NCI-H345 (cell line): ENCODE measurements at regions not wholly inside any gene's neighbourhood (a gene's known extent, or its start where the extent isn't known, plus 50 kb on each side); places are given as distances from the start of the nearest gene placed in this dataset.

Source experiments
- DNase-seq: peaks from one replicate; lab custom pipeline; 2025; lab: John Stamatoyannopoulos, UW

DNA sequence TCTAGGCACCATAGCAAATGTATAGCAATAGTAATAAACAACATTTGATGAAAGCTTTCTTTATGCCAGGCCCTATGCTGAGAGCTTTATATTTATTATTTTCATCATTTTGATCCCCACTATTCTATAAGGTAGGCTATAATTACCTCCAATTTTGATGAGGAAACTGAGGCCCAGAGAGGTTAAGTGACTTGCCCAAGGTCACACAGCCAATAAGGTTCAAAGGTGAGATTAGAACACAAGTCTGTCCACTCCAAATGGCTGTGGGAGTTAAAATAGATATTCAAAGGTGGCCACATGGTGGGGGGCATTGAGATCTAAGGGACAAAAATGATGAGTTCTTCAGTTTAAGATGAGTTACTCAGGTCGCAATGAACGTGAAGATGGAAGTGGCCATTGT lies 269.9 kb downstream of the BMP7 start:
- no peak for DNase-seq

DNA sequence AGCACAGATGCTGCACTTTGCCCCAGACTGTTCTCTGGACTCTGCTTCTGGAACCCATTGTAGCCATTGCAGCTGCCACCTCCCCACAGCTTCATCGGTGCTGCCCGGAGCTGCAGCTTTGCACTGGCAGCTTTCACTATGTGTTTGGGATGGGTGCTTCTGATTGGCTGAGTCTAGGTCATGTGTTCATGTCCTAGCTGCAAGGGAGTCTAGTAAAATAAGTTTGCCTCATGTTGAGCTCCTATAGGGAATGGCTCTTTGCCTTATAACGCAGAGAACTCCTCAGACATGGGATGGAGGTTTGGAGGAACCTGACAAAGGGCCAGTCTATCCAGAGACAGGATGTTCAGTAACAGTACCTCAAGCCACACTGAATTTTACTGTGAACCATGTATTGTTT lies 268.0 kb downstream of the BMP7 start:
- no peak for DNase-seq

- no peak for DNase-seq
Observed at GRCh38 chr20:57000441-57000968, 265.9 kb downstream of the BMP7 start.

GRCh38 chr20:57001126-57001767 lies 265.2 kb downstream of the BMP7 start:
- DNase-seq: no peak

- DNase-seq: no peak
Observed at GRCh38 chr20:57002066-57002570, 264.3 kb downstream of the BMP7 start.

DNA sequence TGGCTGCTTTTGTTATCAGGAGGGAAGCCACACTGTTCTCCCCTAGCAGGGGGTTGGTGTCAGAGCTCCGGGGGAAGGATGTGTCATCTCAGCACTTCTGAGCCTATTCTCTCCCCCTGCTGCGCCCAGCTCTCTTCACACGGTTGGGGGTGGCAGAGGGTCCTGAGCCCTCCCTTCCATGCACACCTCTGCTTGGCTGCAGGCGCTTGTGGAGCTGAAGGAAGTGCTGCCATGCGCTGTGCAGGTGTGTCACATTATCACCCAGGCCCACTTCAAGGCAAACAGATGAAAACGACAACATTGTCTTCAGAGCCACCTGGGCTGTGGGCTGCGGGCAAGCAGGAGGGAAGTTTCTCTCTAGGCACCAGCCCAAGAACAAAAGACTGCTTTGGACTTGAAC lies 263.4 kb downstream of the BMP7 start:
- DNase-seq: peak; percentile 88

GRCh38 chr20:57004416-57004815 lies 262.0 kb downstream of the BMP7 start:
- peak; percentile 92 for DNase-seq

DNA sequence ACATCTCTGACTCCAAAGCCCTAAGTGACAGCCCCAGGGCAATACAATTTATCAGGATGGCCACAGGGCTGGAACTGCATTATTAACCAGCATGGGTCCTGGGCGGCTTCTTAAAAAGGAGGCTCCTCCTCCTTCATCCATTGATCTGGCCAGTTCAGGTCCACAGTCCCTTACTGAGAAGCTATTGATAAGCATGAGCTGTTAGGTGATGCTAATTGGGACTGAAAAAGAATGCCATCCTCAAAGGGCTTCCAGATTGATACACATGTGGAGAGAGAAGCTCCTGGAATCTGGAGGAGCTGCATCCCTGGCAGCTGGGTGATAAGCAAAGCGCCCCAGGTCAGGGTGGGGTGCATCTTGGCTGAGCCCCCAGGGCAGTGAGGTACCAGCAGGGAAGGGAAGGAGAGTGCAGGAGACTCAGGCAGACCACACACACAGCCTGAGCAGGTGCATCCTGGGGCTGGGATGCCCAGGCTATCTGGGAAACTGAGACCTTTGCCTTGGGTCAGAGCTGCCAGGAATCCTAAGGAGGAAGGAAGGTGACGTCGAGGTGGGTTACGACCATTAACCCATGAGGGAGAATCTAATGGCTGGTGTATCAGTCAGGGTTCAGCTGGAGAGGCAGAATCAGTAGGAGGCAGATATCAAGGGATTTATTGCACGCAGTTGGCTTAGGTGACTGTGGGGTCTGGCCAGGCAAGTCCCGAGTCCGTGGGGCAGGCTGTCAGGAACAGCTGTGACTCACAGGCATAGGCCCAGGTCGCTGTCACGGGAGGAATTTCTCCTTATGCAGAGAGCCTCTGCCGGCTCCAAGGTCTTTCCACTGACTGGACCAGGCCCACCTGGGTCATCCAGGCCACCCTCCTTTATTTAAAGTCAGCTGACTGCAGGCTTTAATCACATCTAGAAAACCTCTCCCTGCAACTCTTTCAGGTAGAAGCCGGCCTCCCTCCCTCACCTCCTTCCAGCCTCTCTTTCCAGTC lies 261.2 kb downstream of the BMP7 start:
- DNase-seq: no peak

DNA sequence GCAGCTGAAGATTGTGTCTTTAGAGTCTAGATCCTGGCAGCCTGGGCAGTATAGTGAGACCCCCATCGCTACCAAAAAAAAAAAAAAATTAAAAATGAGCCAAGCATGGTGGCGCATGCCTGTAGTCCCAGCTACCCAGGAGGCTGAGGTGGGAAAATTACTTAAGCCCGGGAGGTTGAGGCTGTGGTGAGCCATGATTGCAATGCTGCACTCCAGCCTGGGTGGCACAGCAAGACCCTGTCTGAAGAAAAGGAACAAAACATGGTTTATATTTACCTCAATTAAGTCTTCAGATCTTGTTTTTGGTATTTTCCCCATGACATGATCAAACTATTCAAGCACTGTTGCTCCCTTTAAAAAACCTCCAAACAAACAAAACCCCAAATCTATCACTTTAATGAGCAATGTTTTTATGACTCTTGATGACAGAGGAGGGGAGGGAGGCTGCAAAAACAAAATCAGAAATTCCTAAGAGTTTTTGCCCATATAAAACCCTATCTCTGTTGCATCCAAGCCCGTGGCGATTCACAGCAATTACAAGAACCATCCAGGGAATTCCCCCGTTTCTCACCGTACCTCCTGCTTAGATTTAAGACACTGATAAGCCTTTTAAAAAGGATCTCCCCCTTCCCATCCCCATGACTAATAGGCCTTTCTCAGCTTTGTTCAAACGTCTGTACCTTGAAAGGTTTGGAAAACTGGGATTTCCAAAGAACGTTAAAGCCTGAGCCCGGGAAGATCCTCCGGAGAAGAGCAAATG lies 259.9 kb downstream of the BMP7 start:
- DNase-seq: no peak

DNA sequence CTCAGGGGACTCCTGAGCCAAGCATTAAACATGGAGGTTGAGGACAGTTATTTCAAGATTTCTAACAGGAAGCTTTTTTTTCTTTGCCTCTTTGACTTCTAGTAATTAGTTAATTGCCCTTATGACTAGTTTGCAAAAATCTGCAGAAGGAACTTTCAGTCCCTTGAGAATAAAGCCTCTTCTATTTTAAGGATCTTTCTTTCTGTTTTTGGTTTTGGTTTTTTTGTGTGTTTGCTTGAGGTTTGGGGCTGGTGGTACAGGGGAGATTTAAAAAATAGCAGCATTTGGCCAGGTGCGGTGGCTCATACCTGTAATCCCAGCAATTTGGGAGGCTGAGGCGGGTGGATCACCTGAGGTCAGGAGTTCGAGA lies 259.3 kb downstream of the BMP7 start:
- DNase-seq: no peak

DNA sequence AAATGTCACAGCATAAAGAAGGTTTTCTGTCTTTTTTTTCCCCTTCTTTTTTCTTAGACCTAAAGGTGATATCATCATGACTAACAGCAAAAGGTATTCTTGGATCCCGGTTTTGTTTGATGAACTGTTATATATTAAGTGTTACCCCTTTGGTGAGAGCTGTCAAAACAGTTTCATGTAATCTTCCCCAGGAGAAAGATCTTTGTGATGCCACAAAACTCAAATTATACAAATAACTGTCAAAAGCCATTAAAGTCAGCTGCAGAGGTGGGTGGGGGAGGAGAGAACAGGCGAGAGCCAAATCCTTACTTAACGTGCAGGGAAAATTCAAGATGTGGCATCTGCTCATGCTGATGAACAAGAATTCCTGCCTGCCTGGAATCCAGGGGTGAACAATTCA lies 258.2 kb downstream of the BMP7 start:
- DNase-seq: no peak

DNA sequence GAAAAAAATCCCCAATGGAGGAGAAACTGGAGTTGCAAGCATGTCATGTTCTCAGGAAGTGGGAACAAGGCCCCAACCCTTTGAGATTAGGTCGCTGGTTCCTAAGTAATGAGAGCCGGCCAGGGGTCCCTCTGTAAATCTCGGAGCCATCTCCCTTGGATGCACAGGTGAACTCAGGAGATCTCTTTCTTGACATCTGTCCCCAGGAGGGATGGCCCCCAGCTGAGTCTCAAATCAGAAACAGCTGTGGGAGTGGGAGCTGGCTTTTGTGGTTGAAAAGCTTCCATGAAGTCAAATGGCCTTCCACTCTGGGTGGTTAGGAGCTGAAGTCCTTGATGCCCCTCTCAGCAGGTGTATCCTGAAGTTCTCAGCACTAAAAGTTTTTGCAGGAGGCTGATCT lies 257.1 kb downstream of the BMP7 start:
- DNase-seq: no peak

GRCh38 chr20:57009775-57010174 lies 256.7 kb downstream of the BMP7 start:
- DNase-seq: no peak

GRCh38 chr20:57012691-57013090 lies 253.8 kb downstream of the BMP7 start:
- no peak for DNase-seq

DNA sequence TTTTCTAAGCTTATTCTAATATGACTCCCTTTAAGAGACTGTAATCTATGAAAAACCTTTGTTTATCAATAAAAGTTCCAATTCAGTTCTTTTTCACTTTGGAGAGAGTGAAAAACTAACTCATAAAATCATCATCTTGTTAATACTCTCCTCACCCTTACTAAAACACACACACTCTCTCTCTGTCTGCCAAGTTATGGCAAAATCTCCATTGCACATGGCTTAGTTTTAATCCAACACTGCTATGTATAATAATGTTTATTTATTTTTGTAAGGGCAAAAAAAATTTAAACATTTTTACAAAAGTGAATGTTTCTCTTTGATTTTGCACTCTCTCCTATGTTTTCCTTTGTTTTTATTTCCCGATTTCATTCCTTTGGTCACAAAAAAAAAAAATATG lies 253.2 kb downstream of the BMP7 start:
- no peak for DNase-seq

DNA sequence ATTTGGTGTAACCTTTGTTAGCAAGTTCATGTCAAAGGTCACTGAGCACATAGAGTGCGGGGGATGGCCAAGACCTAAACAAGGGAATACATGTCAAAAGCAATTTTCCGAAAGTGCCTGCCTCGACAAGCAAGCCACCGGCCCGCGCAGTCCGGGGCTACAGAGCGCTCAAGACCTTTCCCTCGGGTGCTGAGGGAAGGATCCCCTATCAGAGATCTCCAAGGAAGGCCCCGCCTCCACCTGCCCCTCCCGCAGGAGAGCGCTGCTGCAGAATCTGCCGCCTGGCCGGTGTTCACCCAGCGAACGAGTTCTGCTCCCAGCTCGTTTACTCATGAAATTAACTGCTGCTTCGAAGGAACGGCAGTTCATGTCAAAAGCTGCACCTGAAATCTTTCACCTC lies 252.7 kb downstream of the BMP7 start:
- no peak for DNase-seq

DNA sequence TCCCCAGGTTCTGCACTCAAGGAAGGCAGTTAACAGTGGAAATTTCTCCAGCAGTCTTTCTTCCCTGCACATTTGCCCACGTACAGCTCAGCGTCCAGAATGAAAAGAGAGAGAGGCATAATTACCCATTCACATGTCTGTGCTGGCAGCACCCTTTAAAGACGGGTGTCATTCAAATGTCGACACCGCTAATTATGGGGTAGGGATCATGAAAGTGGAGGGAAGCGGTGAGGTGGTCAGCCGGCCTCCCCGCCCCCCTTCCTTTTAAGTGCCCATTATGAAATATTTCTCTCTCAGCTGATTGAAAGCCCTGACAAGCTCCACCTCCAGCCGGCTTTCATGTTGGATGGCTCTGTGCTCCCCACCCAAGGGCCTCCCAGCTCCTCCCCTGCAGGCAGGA lies 246.1 kb downstream of the BMP7 start:
- no peak for DNase-seq

DNA sequence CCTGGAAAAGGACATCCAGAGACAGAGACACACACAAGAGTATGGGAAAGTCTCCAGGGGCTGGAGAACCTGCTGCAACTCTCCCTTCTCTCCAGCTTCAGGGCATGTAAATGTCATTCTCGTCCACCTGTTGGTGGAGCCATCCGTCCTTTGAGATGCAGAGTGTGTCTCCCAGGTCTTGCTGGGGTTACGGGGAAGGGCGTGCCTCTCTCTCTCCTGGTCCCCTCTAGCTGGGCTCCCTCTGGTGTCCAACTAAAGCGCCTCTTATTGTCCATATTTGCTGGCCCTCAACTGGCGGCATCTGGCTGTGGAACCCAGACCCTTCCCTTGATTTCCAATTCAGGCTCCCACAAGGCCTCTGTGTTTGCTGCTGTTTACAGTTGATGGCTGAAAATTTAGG lies 244.1 kb downstream of the BMP7 start:
- no peak for DNase-seq

- DNase-seq: no peak
Observed at GRCh38 chr20:57023007-57023406, 243.4 kb downstream of the BMP7 start.

DNA sequence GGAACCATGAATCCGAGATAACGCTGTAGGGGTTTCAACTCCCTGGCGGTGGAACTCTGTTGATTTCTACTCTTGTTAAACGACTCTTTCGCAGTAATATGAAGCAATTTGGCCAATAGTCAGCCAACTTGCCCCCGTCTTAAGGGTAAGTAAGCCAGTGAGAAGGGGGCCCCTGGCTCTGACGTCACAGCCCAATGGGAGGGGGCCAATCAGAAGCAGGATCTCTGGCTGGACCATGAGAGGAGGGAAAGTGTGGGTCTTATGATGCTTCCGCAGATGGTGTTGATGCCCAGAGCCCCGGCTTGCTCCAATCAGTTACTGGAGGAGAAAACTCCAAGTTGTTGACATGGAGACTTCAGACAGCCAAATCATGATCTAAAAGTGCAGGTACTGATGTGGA lies 242.4 kb downstream of the BMP7 start:
- DNase-seq: no peak

GRCh38 chr20:57024849-57025248 lies 241.6 kb downstream of the BMP7 start:
- DNase-seq: no peak

DNA sequence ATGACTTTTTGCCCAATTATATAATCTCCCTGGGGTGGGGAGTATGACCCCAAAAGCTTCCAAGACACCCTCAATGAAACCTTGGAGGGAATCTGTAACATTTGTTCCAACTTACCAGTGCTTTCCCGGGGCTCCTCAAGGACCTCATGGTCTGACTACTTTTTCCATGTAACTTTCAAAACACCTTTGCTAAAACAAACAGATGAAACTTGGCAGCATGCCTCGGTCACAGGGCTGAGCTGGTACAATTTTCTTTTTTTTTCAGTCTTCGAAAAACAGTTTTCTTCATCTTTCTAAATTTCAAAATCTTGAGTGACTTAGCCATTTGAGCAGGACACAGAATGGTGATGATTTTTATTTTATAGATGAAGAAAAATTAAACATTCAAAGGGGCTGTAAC lies 241.2 kb downstream of the BMP7 start:
- peak; percentile 13 for DNase-seq
